Heart left ventricle (tissue), 16 donors: ENCODE measurements at regions not wholly inside any gene's neighbourhood (a gene's known extent, or its start where the extent isn't known, plus 50 kb on each side); places are given as distances from the start of the nearest gene placed in this dataset.
A peak's percentile ranks its signal among the peaks of the same experiment; 100 is the strongest.

Source experiments
- ATAC-seq, 4 donors: fragments of 200-7000 bp; cut with Tn5 transposase; one replicate each; pipeline ENCODE4 v1.9.1; 2020 to 2022; ENCODE audit warnings: moderate library complexity in 4 of 4, mild to moderate bottlenecking in 3 of 4, moderate number of reproducible peaks in 1 of 4
- DNase-seq, 5 donors: peaks; one replicate each; pipeline ENCODE4 v3.0.0-alpha.2; 2020
- H3K27ac ChIP-seq, 12 donors: fragments of 200-600 bp; sonication (generic) in 4 of 12; one replicate each; pipeline versions ENCODE4 v1.5.0 to v1.8.0; 2016 to 2022; ENCODE audit warnings: mild to moderate bottlenecking in 2 of 12
- H3K27me3 ChIP-seq, 9 donors: fragments of 200-600 bp; sonication (generic) in 2 of 9; one replicate each; pipeline versions ENCODE4 v1.5.1 to v1.8.0; 2016 to 2022; ENCODE audit warnings: mild to moderate bottlenecking in 3 of 9
- H3K36me3 ChIP-seq, 9 donors: fragments of 200-600 bp; sonication (generic) in 2 of 9; one replicate each; pipeline versions ENCODE4 v1.5.0 to v1.8.0; 2018 to 2022; ENCODE audit warnings: mild to moderate bottlenecking in 2 of 9
- H3K4me1 ChIP-seq, 12 donors: fragments of 200-600 bp; sonication (generic) in 4 of 12; one replicate each; pipeline versions ENCODE4 v1.5.0 to v1.8.0; 2016 to 2022; ENCODE audit warnings: mild to moderate bottlenecking in 3 of 12
- H3K4me3 ChIP-seq, 12 donors: fragments of 200-600 bp; sonication (generic) in 4 of 12; one replicate each; pipeline versions ENCODE4 v1.5.0 to v1.8.0; 2017 to 2022; ENCODE audit warnings: mild to moderate bottlenecking in 9 of 12, moderate library complexity in 4 of 12
- H3K9me3 ChIP-seq, 12 donors: fragments of 200-600 bp; sonication (generic) in 4 of 12; one replicate each; pipeline versions ENCODE4 v1.5.0 to v1.8.0; 2016 to 2022; ENCODE audit warnings: mild to moderate bottlenecking in 1 of 12
- POLR2A ChIP-seq, 2 donors: fragments of 450-650 bp; IDR thresholded peaks; one replicate each; pipeline ENCODE4 v1.6.1; 2017; ENCODE audit warnings: antibody characterized with exemption in 2 of 2, mild to moderate bottlenecking in 2 of 2, moderate library complexity in 2 of 2
- WGBS, 4 donors: extraction: QIAGEN DNeasy Blood & Tissue Kit in 2 of 4; methylation state at CpG; one replicate each; pipeline versions ENCODE4 v1.1.5 to v1.1.7; 2013 to 2018; 5-methylcytosine and 5-hydroxymethylcytosine counted together
- intact Hi-C, 10 donors: fragments of 100-400 bp; cut with DNase I; formaldehyde crosslinking; loops; one replicate each; pipeline versions ENCODE4 v1.11.1 to v1.14.2; 2022
- TF ChIP-seq, protein P1 (sequence below), 12 donors: fragments of 200-600 bp; sonication (generic) in 4 of 12; IDR thresholded peaks; one replicate each; pipeline versions ENCODE4 v1.5.0 to v1.8.0; 2018 to 2022; ENCODE audit warnings: antibody characterized with exemption in 12 of 12, mild to moderate bottlenecking in 5 of 12
- donor health status: ischemic (EF 13 %, LVEDD 7.1; RV severe dilation, severe dysfunction).
- donor health status: healthy with polysubstance abuse.
- donor health status: DM: no; HTN: yes; CAD: no.
- donor health status: DM: no; HTN: no; CAD: no.
- donor health status: ischemic (EF 25% LVEDD 6.9; RV normal size, moderate dysfunction).
- donor health status: ischemic (EF 25% LVEDD 5.7; RV mildly dilated, moderate dysfunction).
- donor health status: healthy.
- donor health status: DM: yes; HTN: yes; CAD: no.
- donor health status: ischemic (EF 35%, LVEDD 5.7; RV mildly dilated, moderate dysfunction).
- donor health status: nonischemic (EF 11% LVEDD 7.7; RV severe dilation, severe dysfunction).
- donor health status: DM: yes; HTN: yes; CAD: no.
- donor health status: PGD.
- donor health status: ischemic (EF 29% LVEDD 5.4; RV normal size, mild dysfunction).
- donor health status: nonischemic (EF 23%, LVEDD 6.1; RV moderate dilation, normal function).

DNA sequence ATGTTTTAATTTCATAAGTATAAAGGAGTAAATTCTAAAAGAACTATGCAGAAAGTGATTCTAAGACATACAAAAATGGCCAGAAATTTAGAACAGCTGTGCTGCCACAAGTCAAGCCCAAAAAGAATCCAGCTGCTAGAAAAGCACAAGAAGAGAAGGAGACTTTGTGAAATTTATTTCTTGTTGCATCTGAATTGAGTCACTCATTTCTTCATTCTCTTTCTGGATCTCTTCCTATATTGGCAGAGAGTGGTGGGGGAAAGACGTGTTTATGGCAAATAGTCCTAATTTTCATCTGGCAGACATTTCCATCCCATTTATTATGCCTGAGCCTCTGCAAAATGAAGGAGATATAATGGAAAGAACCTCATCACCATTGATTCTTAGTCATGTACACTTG lies 139.6 kb upstream of the CTTNBP2NL start:
- no peaks in the 10 kb centered on the region for H3K27me3 ChIP-seq
- peak overlapping the region in 1 of 12 donors; percentile 13 for H3K27ac ChIP-seq
- TF ChIP-seq, protein P1, sequence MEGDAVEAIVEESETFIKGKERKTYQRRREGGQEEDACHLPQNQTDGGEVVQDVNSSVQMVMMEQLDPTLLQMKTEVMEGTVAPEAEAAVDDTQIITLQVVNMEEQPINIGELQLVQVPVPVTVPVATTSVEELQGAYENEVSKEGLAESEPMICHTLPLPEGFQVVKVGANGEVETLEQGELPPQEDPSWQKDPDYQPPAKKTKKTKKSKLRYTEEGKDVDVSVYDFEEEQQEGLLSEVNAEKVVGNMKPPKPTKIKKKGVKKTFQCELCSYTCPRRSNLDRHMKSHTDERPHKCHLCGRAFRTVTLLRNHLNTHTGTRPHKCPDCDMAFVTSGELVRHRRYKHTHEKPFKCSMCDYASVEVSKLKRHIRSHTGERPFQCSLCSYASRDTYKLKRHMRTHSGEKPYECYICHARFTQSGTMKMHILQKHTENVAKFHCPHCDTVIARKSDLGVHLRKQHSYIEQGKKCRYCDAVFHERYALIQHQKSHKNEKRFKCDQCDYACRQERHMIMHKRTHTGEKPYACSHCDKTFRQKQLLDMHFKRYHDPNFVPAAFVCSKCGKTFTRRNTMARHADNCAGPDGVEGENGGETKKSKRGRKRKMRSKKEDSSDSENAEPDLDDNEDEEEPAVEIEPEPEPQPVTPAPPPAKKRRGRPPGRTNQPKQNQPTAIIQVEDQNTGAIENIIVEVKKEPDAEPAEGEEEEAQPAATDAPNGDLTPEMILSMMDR (IDR thresholded peaks at IDR 0.05): no peak
- no peak for TF ChIP-seq POLR2A (IDR thresholded peaks at IDR 0.05)
- H3K9me3 ChIP-seq: no peaks in the 10 kb centered on the region
- H3K4me1 ChIP-seq: peaks cover 0 to 7% (median 0%) of the 10 kb centered on the region in 12 donors
- H3K4me3 ChIP-seq: no peak overlapping the region
- DNase-seq: no peak
- peak in 2 of 4 donors; percentile 24 to 60 for ATAC-seq
- H3K36me3 ChIP-seq: no peaks in the 10 kb centered on the region
- WGBS, 4 donors: 69 to 87% (median 78%) methylated on average over 1 of the region's 1 CpG
- intact Hi-C loops: no loop called here

DNA sequence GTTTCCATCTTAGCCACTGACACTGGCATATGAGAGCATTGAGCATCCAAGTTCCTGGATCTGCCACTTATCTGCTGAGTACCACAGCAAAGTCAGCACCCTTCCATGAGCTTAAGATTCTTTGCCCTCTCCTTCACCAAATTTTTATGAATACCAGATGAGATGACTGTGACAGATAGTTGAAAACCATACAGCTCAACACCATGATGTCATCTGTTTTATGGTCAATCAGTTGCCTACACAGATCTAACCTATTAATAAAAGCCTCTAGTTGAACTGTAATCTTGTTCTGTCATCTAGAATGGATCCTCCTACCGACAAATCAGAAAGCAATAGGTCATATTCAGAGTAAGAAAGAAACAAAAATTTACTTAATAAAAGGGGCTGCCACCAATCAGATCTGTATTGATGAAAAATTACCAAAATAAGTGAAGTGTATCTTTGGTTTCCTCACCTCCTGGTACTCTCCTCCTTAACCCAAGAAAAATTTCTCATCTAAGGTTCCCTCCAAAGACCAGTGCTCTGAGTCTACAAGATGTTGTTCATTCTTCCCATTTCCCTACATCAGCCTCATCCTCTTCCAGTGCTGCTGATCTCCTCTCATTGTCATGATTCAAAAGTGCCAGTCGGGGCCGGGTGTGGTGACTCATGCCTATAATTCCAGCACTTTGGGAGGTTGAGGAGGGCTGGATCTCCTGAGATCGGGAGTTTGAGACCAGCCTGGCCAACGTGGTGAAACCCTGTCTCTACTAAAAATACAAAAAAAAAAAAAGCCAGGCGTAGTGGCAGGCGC lies 138.8 kb upstream of the CTTNBP2NL start:
- Histone ChIP-seq H3K9me3 (no peaks in the 10 kb centered on the region), H3K27me3 (no peaks in the 10 kb centered on the region), H3K27ac (peak overlapping the region in 1 of 12 donors; percentile 13)

DNA sequence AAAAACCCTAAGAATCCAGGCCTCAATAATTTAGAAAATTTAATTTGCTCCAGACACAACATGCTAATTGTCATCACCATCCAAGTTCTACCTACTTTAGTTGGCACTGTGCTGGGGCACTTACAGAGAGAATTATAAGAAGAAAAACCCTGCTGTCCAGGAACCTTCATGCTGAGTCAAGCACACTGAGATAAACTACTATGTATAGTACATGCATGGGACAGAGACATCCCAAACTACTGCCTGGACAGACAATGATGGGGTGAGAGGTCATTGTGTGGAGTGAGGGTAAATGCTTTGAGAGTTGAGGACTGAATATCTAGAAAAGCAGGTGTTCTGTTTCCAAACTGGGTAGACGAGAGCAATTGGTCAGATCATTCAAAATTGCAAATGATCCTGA lies 135.3 kb upstream of the CTTNBP2NL start:
- intact Hi-C loops: loop anchor here in 1 of 10 donors (10.0 kb wide), 1 partner anchor 116 kb away; no protein-coding TSS in a partner anchor
- no peaks in the 10 kb centered on the region for H3K9me3 ChIP-seq
- DNase-seq (no peak), ATAC-seq (no peak)
- TF ChIP-seq, protein P1 (IDR thresholded peaks at IDR 0.05): no peak
- no peak for TF ChIP-seq POLR2A (IDR thresholded peaks at IDR 0.05)
- peaks cover 0 to 32% (median 17%) of the 10 kb centered on the region in 12 donors for H3K4me1 ChIP-seq
- no peak overlapping the region for H3K27ac ChIP-seq
- WGBS, 4 donors: 85 to 93% (median 90%) methylated on average over 1 of the region's 1 CpG
- H3K27me3 ChIP-seq: no peaks in the 10 kb centered on the region
- no peaks in the 10 kb centered on the region for H3K36me3 ChIP-seq
- no peak overlapping the region for H3K4me3 ChIP-seq

More for the DNA sequence above, 138.8 kb upstream of the CTTNBP2NL start:
- no peak for DNase-seq
- ATAC-seq: no peak
- TF ChIP-seq, protein P1 (IDR thresholded peaks at IDR 0.05): no peak
- TF ChIP-seq POLR2A (IDR thresholded peaks at IDR 0.05): no peak
- 79 to 82% (median 81%) methylated on average over 7 of the region's 7 CpGs for WGBS, 4 donors
- intact Hi-C loops: no loop called here
- Histone ChIP-seq H3K4me1 (peaks cover 0 to 7% (median 0%) of the 10 kb centered on the region in 12 donors), H3K36me3 (no peaks in the 10 kb centered on the region), H3K4me3 (no peak overlapping the region)

DNA sequence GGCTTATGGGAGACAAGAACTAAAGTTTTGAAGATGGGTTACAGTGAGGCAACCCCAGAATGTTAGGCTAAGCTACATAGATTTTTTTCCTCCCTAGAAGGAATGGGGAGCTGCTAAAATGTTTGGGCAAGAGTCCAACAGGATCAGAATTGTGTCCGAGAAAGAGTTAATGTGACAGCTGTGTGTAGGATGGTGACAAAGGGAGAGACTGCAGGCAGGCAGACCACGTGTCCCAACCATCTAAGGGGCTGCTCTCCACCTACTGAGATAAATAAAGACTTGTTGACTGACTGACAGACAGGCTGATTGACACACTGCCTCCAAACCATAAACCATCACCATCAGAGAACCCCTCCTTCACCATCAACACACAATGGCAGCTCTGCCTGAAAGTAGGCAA lies 133.7 kb upstream of the CTTNBP2NL start:
- intact Hi-C loops: loop anchor here in 1 of 10 donors (10.0 kb wide), 1 partner anchor 118 kb away; no protein-coding TSS in a partner anchor

More for the DNA sequence above, 133.7 kb upstream of the CTTNBP2NL start:
- H3K4me1 ChIP-seq: peaks cover 0 to 39% (median 19%) of the 10 kb centered on the region in 12 donors
- 41 to 76% (median 52%) methylated on average over 2 of the region's 2 CpGs for WGBS, 4 donors
- H3K27ac ChIP-seq: peak overlapping the region in 2 of 12 donors; percentile 9 to 68
- TF ChIP-seq, protein P1 (IDR thresholded peaks at IDR 0.05): no peak
- TF ChIP-seq POLR2A (IDR thresholded peaks at IDR 0.05): no peak
- no peak for DNase-seq
- no peak for ATAC-seq
- H3K4me3 ChIP-seq: no peak overlapping the region
- no peaks in the 10 kb centered on the region for H3K9me3 ChIP-seq
- no peaks in the 10 kb centered on the region for H3K27me3 ChIP-seq
- no peaks in the 10 kb centered on the region for H3K36me3 ChIP-seq
